A673 (cell line): ENCODE measurements at regions not wholly inside any gene's neighbourhood (a gene's known extent, or its start where the extent isn't known, plus 50 kb on each side); places are given as distances from the start of the nearest gene placed in this dataset.

ENCODE experiments used
- BruUV-seq: library from RNA; stranded (reverse); fragments of 400-500 nt; replicated peaks from 2 replicates; lab custom pipeline; 2021; lab: Mats Ljungman, UMichigan
- CTCF ChIA-PET: fragments of 300-600 bp; sonication (Branson Sonifier 250); formaldehyde crosslinking; loops from one replicate; lab custom pipeline; 2022; ENCODE audit warnings: antibody characterized with exemption; lab: Charles Lee
- POLR2A ChIA-PET: fragments of 300-600 bp; sonication (Branson Sonifier 250); formaldehyde crosslinking; loops from one replicate; lab custom pipeline; 2022; ENCODE audit warnings: antibody characterized with exemption; ENCODE audit not compliant: low non-redundant PET; lab: Charles Lee
- DNase-seq: peaks from one replicate; pipeline ENCODE4 v3.0.0-alpha.2; 2015; ENCODE audit warnings: low spot score
- H3K27ac ChIP-seq: fragments of 200-600 bp; sonication (generic); 2 replicates; pipeline ENCODE4 v1.5.1; 2016; ENCODE audit warnings: mixed run types, low read depth, mild to moderate bottlenecking, mixed read lengths, antibody characterized with exemption, low read length; ENCODE audit not compliant: poor library complexity, severe bottlenecking
- H3K27me3 ChIP-seq: fragments of 200-600 bp; sonication (generic); replicated peaks from 2 replicates; pipeline ENCODE4 v1.6.1; 2017; ENCODE audit warnings: mixed run types, low read depth, mild to moderate bottlenecking, mixed read lengths, antibody characterized with exemption, low read length; ENCODE audit not compliant: insufficient read depth, poor library complexity
- H3K36me3 ChIP-seq: fragments of 200-600 bp; sonication (generic); 2 replicates; pipeline ENCODE4 v1.6.1; 2016; ENCODE audit warnings: mixed run types, mild to moderate bottlenecking, mixed read lengths, antibody characterized with exemption, low read length; ENCODE audit not compliant: insufficient read depth, poor library complexity, severe bottlenecking
- H3K4me1 ChIP-seq: fragments of 200-600 bp; sonication (generic); 2 replicates; pipeline ENCODE4 v1.6.1; 2017; ENCODE audit warnings: mixed run types, mild to moderate bottlenecking, mixed read lengths, antibody characterized with exemption, low read length; ENCODE audit not compliant: insufficient read depth, poor library complexity, severe bottlenecking
- H3K4me3 ChIP-seq: fragments of 200-600 bp; sonication (generic); 2 replicates; pipeline ENCODE4 v1.5.1; 2016; ENCODE audit warnings: low read depth, mixed run types, mild to moderate bottlenecking, mixed read lengths, low read length; ENCODE audit not compliant: poor library complexity, severe bottlenecking
- H3K9me3 ChIP-seq: fragments of 200-600 bp; sonication (generic); 2 replicates; pipeline ENCODE4 v1.6.1; 2016; ENCODE audit warnings: mixed run types, low read depth, mild to moderate bottlenecking, mixed read lengths, antibody characterized with exemption, low read length; ENCODE audit not compliant: poor library complexity, severe bottlenecking
- EZH2 ChIP-seq: fragments of 200-600 bp; sonication (generic); IDR thresholded peaks from 2 replicates; pipeline ENCODE4 v1.6.1; 2017; ENCODE audit warnings: borderline replicate concordance, low read depth, mild to moderate bottlenecking, mixed read lengths, antibody characterized with exemption, low read length; ENCODE audit not compliant: poor library complexity, severe bottlenecking
- intact Hi-C: fragments of 100-400 bp; cut with micrococcal nuclease; formaldehyde crosslinking; loops from one replicate; pipeline ENCODE4 v1.10.0; 2022; ENCODE audit not compliant: unreplicated experiment
- TF ChIP-seq, protein P1 (sequence below): fragments of 300-800, 200-600 bp; sonication (generic); conservative IDR thresholded peaks from 2 replicates; pipeline ENCODE4 v1.5.1; 2017; ENCODE audit warnings: low read depth, mild to moderate bottlenecking, antibody characterized with exemption, low read length, moderate library complexity, mixed read lengths

DNA sequence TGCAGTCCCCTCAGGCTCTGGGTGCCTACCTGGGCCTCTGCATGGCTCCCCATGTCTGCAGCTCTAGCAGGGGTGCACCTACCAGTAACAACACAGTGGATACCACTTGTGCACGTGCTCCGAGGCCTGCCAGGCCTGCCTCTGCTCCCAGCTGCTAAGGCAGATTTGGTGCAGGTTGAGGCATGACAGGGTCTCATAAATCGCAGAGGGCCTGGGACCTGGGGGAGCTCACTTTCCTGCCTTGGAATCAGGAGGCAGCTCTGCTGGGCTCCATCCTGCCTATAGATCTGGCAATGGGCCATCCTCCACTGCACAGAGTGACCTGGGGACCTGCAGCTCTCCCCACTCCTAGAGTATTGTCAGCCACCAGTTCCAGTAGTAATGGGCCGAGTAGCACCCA, 121.9 kb upstream of the CXCL14 start:
- BruUV-seq = no TSS peak

DNA sequence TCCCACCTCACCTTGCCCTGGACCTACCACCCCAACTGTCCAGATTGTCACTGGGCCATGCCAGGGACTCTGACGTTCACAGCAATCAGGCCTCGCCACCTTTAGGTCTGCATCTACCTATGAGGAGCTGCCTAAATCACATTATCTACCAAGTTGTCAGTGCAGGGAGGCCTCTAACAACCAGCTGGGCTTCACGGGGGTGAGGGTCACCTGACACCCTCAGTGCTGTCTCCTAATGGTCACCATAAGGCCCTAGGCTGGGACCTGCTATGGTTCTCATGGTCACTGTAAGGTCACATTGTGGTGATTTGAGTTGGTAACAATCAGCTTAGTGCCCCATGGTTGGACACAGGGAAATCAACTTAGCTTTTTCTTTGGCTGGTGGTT, 119.2 kb upstream of the CXCL14 start:
- POLR2A ChIA-PET = no interaction called here
- intact Hi-C loops = loop anchor here (10.0 kb wide), 1 partner anchor 517 kb away; no protein-coding TSS in a partner anchor
- Histone ChIP-seq H3K4me1 (no peaks in the 10 kb centered on the region), H3K27me3 (no peaks in the 10 kb centered on the region), H3K36me3 (no peaks in the 10 kb centered on the region), H3K4me3 (no peak overlapping the region), H3K27ac (no peak overlapping the region), H3K9me3 (no peaks in the 10 kb centered on the region)
- no peak for TF ChIP-seq EZH2
- TF ChIP-seq, protein P1, sequence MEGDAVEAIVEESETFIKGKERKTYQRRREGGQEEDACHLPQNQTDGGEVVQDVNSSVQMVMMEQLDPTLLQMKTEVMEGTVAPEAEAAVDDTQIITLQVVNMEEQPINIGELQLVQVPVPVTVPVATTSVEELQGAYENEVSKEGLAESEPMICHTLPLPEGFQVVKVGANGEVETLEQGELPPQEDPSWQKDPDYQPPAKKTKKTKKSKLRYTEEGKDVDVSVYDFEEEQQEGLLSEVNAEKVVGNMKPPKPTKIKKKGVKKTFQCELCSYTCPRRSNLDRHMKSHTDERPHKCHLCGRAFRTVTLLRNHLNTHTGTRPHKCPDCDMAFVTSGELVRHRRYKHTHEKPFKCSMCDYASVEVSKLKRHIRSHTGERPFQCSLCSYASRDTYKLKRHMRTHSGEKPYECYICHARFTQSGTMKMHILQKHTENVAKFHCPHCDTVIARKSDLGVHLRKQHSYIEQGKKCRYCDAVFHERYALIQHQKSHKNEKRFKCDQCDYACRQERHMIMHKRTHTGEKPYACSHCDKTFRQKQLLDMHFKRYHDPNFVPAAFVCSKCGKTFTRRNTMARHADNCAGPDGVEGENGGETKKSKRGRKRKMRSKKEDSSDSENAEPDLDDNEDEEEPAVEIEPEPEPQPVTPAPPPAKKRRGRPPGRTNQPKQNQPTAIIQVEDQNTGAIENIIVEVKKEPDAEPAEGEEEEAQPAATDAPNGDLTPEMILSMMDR = no peak
- CTCF ChIA-PET = interaction anchor here (0.6 kb wide), 1 partner anchor 31 kb away, joined by 4 read pairs; no protein-coding TSS in a partner anchor
- BruUV-seq = no TSS peak
- no peak for DNase-seq

More for the DNA sequence above, 121.9 kb upstream of the CXCL14 start:
- H3K9me3 ChIP-seq = no peaks in the 10 kb centered on the region
- intact Hi-C loops = no loop called here
- H3K4me1 ChIP-seq = no peaks in the 10 kb centered on the region
- no peaks in the 10 kb centered on the region for H3K27me3 ChIP-seq
- no peak overlapping the region for H3K4me3 ChIP-seq
- ChIA-PET CTCF (no interaction called here), POLR2A (no interaction called here)
- DNase-seq = no peak
- no peaks in the 10 kb centered on the region for H3K36me3 ChIP-seq
- no peak for TF ChIP-seq EZH2
- TF ChIP-seq, protein P1 = no peak
- no peak overlapping the region for H3K27ac ChIP-seq

DNA sequence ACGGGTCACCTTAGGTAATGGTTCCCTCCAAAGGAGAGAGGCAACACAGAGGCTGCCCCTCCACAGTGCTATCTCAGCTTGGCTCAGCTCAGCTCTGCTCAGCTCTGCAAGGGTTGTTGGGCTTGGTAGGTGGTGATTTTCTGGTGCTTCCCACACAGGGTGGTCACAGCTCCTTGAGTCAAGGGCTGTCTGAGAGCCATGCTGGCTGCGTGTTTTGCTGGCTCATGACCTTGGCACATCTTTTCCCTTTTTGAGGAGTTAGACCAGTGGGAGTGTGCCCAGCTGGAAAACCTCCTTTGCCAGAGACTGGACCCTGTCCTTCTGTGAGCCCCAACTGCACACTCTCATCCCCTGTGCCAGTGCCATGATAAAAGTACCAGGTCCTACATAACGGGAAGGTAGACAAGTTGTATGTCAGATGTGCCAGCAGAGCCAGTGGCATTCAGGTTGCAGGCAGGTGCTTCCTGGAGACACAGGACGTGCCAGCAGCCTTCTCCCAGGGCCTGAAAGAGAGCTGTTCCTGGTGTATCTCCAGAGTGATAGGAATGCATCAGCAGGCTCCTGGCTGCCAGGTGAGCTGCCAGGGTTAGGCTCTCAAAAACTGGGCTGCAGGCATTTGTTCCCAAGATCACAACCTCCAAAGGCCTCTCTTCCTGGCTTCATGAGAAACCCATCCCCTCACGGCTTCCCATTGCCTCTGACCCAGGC, 118.6 kb upstream of the CXCL14 start:
- POLR2A ChIA-PET = no interaction called here
- TF ChIP-seq, protein P1 = no peak
- no peak for TF ChIP-seq EZH2
- Histone ChIP-seq H3K4me1 (no peaks in the 10 kb centered on the region), H3K36me3 (no peaks in the 10 kb centered on the region), H3K27ac (no peak overlapping the region), H3K9me3 (no peaks in the 10 kb centered on the region), H3K4me3 (no peak overlapping the region), H3K27me3 (no peaks in the 10 kb centered on the region)
- no TSS peak for BruUV-seq
- intact Hi-C loops = loop anchor here (10.0 kb wide), 1 partner anchor 517 kb away; no protein-coding TSS in a partner anchor
- CTCF ChIA-PET = interaction anchor here (0.6 kb wide), 1 partner anchor 31 kb away, joined by 4 read pairs; no protein-coding TSS in a partner anchor
- no peak for DNase-seq
